ENCODE measurements at regions not wholly inside any gene's neighbourhood (a gene's known extent, or its start where the extent isn't known, plus 50 kb on each side); places are given as distances from the start of the nearest gene placed in this dataset.
"Not testable (repeated sequence)": the region's sequence is repeated elsewhere in the genome, so short reads cannot be mapped to it uniquely, and the experiment has no call there.

GRCh38 chr3:184440151-184440550 lies 60.3 kb downstream of the CHRD start:
- DNase-seq = no peak

DNA sequence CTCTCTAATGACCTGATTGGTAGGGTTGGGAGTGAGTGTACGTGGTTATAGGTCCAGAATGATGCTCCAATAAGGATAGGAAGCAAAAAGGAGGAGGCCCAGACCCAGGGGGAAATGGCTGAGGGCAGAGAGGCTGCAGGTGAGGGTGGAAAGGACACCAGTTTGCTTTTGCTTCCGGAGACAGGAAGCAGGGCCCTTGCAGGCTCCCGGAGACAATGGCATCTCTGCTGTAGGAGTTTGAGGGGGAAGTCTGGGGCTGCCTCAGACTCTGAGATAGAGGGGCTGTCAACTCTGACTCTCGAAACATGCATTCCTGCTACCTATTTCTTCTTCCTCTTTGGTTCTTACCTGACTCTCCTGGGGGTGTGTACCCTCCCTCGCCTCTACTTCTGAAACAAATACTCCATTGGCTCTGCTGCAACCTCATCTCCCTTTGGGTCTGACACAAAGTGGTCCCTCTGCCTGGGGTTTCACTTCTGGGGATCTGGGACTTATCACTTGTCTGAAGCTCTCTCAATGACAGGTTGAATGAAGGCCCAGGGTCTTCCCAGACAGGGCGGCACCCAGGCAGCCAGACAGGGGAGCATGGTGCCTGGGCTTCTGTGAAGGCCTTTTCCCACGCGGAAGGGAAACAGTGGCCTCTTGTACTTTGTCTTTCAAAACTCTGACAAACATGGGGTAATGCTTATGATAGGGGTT lies 61.5 kb downstream of the CHRD start:
- no peak for DNase-seq

- no peak for DNase-seq
Observed at GRCh38 chr3:184443364-184443763, 63.5 kb downstream of the CHRD start.

- DNase-seq = no peak
Observed at GRCh38 chr3:184443831-184444230, 64.0 kb downstream of the CHRD start.

- DNase-seq = no peak
Observed at GRCh38 chr3:184448321-184449160, 68.7 kb downstream of the CHRD start.

DNA sequence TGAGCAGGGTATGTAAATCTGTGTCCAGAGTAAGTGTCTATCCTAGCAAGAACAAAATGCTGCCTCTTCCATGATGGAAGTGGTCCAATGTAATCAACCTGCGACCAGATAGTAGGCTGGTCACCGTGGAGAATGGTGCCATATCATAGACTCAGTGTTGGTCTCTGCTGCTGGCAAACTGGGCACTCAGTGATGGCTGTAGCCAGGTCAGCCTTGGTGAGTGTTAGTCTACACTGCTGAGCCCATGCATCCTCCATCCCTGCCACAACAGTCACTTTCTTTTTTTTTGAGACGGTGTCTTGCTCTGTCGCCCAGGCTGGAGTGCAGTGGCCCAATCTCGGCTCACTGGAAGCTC lies 69.3 kb downstream of the CHRD start:
- no peak for DNase-seq

GRCh38 chr3:184450547-184450946 lies 70.7 kb downstream of the CHRD start:
- no peak for DNase-seq

DNA sequence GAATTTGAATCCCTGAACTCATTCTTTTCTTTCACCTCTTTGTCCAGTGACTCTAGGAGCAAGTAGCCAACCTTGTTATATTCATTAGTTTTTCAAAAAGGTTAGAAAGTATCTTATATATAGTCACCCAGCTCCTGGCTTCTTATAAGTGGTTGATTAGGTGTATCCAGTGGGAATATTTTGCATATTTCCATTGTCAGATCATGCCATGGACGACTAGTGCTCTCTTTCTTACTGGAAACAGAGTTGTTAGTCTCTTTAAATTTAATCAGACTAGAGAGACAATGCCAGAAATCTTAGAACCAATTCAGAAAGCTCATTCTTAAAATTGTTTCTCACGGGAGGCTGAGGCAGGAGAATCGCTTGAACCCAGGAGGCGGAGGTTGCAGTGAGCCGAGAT lies 73.4 kb downstream of the CHRD start:
- no peak for DNase-seq

- no peak for DNase-seq
Observed at GRCh38 chr3:184455991-184456390, 76.1 kb downstream of the CHRD start.

DNA sequence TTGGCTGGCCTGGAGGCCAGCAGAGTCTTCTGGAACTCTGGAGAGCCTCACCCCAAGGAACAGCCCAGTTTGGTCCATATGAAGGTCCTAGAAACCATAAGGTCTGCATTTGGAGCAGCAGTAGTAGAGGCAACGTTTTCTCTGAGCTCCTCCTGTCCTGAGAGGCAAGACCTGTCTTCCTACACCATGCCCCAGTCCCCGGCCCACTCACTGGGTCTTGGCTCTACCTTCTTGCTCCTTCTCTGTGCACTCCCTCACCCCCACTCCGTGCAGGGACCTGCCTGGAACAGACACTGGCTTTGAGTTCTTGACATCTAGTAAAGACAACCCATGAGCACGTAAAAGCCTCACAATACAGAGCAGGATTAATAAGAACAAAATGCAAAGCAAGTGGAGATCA lies 76.6 kb downstream of the CHRD start:
- DNase-seq = no peak

DNA sequence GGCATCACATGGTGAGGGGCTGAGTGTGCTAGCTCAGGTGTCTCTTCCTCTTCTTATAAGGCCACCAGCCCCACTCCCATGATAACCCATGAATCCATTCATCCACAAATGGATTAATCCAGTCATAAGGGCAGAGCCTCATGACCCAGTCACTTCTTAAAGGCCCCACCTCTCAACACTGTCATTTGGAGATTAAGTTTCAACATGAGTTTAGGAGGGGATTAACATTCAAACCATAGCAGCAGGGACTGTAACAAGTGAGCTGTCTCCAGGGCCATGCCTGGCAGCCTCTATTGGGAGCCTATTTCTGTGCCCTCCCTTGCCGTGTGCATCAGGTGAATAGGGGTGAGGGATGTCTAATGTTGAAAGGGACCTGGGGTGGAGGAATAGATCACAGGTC lies 77.5 kb downstream of the CHRD start:
- DNase-seq = no peak

DNA sequence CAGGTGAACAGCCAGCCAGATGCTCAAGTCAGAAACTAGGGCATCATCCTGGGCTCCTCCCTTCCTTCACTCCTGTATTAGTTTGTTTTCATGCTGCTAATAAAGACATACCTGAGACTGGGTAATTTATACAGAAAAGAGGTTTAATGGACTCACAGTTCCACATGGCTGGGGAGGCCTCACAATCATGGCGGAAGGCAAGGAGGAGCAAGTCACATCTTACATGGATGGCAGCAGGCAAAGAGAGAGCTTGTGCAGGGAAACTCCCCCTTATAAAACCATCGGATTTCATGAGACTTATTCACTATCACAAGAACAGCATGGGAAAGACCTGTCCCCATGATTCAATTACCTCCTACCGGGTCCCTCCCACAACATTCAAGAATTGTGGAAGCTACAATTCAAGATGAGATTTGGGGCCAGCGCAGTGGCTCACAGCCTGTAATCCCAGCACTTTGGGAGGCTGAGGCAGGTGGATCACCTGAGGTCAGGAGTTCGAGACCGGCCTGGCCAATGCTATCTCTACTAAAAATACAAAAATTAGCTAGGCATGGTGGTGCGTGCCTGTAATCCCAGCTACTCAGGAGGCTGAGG lies 78.0 kb downstream of the CHRD start:
- not testable (repeated sequence) for DNase-seq

DNA sequence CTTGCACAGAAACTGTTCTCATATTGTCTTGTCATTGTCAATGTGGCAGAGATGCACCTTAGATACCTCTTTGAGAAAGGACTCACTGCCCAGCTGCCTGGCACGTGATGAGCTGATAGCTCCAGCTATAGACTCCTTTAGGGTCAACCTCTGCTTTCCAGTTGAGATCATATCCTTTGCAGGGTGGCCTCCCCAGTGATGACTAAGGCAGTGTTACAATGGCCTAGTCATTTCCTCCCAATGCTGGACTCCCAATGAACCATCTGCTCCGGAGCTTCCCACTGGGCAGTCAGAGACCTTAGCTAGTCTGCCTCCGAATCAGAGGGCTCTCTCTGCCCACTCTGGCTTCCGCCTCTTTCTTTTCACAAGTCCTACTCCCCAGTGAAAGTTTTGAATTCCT lies 79.5 kb downstream of the CHRD start:
- peak; percentile 63 to 78 for DNase-seq

- DNase-seq = peak; percentile 14 to 33
Observed at GRCh38 chr3:184460276-184460675, 80.4 kb downstream of the CHRD start.

GRCh38 chr3:184461219-184461618 lies 81.4 kb downstream of the CHRD start:
- DNase-seq = no peak

DNA sequence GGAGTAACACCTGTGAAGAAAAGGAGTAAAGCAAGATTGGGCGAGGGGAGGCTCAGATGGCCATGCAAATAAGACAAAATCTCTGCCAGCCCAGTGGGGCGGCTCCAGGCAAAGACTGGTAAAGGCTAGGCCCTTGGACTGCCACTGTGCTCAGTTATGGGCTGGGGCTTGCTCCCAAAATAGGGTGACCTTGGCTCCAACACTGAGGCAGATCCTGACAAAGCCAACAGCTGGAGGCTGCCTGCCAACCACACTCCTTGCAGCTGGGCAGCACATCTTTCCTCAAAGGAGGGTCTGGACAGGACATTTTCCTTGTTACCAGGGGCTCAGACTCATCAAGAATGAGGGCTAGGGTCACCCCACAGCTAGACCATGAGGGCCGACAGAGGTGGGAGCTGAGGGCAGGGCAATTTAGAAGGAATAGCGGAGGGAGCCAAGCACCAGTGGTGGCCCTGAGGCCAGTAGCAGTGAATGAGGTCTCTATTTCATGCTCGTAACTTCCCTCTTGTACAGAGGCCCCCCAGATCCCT lies 86.1 kb downstream of the CHRD start:
- no peak for DNase-seq

DNA sequence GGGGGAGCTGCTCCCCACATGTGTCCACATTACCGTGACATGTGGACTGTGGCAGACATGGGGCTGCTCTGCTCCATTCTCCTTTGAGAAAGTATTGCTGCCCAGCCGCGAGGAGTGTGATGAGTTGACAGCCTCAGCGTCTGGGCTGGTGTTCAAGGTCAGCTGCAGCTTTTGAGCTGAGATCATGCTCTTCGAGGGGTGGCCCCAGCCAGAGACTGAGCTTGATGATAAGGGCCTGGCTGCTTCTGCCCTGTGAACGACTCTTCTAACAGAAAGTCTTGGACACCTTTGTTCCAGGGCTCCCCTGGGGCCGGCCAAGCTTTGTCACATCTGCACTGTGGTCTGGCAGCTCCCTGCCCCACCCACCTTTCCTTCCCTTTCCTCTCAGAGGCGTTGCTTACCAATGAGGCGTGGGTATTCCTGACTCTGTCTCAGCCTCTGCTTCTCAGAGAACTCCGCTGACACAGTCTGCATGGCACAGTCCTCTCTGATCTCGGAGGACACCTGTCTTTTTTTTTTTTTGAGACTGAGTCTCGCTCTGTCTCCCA lies 86.6 kb downstream of the CHRD start:
- DNase-seq = peak; percentile 56 to 59

DNA sequence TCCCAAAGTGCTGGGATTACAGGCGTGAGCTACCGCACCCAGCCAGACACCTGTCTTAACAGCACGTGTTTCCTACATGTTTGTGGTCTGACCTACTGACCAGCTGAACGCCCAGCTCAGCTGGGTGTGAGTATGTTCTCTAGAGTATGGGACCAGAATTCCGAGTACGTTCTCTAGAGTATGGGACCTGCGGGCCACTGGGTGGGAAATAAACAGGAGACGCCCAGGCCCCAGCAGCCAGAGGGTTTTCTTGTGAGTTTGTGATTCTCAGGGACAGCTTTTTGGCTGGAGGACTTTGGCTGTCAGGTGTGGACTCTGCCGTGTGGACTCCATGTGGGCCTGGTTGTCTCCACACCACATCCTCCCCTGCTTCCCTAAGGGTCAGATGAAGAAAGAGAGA lies 87.3 kb downstream of the CHRD start:
- DNase-seq = no peak

- no peak for DNase-seq
Observed at GRCh38 chr3:184470551-184470950, 90.7 kb downstream of the CHRD start.

- DNase-seq = no peak
Observed at GRCh38 chr3:184471439-184471838, 90.1 kb upstream of the EPHB3 start.

DNA sequence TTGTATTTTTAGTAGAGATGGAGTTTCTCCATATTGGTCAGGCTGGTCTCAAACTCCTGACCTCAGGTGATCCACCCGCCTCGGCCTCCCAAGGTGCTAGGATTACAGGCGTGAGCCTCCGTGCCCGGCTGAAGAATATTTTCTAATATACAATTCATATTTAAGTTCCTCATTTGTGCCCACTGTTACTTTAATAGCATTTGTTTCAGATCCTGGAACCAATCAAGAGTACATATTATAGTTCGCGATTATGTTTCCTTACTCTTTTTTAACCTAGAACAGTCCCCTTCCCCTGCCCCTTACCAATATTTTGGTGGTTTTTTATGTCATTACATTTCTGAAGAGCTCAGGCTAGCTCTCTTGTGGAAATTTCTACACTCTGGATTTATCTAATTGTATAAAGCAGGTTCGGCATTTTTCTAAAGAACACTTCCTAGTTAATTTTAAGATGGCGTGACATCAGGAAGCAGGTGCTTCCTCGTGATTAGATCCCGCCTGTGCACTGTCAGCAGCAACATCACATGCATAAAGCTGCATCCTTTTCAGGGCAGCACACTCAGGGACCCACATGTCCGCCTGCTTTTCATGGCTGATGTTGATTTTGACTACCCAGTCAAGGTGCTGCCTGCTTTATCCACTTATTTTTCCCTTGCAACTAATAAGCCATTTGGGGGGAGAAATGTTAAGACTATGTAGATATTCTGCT lies 88.7 kb upstream of the EPHB3 start:
- DNase-seq = peak; percentile 27 to 40

- peak in 1 of 2 donors; percentile 48 for DNase-seq
Observed at GRCh38 chr3:184474897-184475296, 86.7 kb upstream of the EPHB3 start.

GRCh38 chr3:184477940-184478339 lies 83.6 kb upstream of the EPHB3 start:
- DNase-seq = no peak
